Stimulated activated CD4-positive, alpha-beta T cell treated with anti-CD3 and anti-CD28 coated beads, Interleukin-15, amount 100 ng/mL, for 24 hours (primary cell): ENCODE measurements at regions not wholly inside any gene's neighbourhood (a gene's known extent, or its start where the extent isn't known, plus 50 kb on each side); places are given as distances from the start of the nearest gene placed in this dataset.

Experiments used
- DNase-seq: peaks from one replicate; pipeline ENCODE4 v3.0.0-alpha.2; 2020

- no peak for DNase-seq
These were observed 765.4 kb downstream of the TMEM182 start for GRCh38 chr2:103527278-103527677.

GRCh38 chr2:103529798-103530502, 768.1 kb downstream of the TMEM182 start:
- no peak for DNase-seq

- DNase-seq: no peak
These were observed 790.9 kb downstream of the TMEM182 start for GRCh38 chr2:103552775-103553174.

- DNase-seq: no peak
These were observed 833.0 kb downstream of the TMEM182 start for GRCh38 chr2:103594823-103595222.

GRCh38 chr2:103605071-103605780, 843.4 kb downstream of the TMEM182 start:
- DNase-seq: no peak

GRCh38 chr2:103615611-103616105, 853.8 kb downstream of the TMEM182 start:
- no peak for DNase-seq

GRCh38 chr2:103616891-103617290, 855.1 kb downstream of the TMEM182 start:
- DNase-seq: no peak

- DNase-seq: no peak
These were observed 856.3 kb downstream of the TMEM182 start for GRCh38 chr2:103618112-103618511.

GRCh38 chr2:103627301-103627700, 865.5 kb downstream of the TMEM182 start:
- DNase-seq: no peak

GRCh38 chr2:103638978-103639377, 877.1 kb downstream of the TMEM182 start:
- DNase-seq: no peak

- no peak for DNase-seq
These were observed 894.7 kb downstream of the TMEM182 start for GRCh38 chr2:103656558-103656957.

GRCh38 chr2:103660519-103660918, 898.7 kb downstream of the TMEM182 start:
- no peak for DNase-seq

GRCh38 chr2:103660947-103661346, 899.1 kb downstream of the TMEM182 start:
- DNase-seq: no peak

GRCh38 chr2:103664690-103665089, 902.9 kb downstream of the TMEM182 start:
- DNase-seq: no peak

GRCh38 chr2:103667335-103667884, 905.6 kb downstream of the TMEM182 start:
- DNase-seq: no peak

GRCh38 chr2:103669531-103669930, 907.7 kb downstream of the TMEM182 start:
- no peak for DNase-seq
